SKM-1 treated with dmso at 0.1 percent for 144 hours (cell line): ENCODE measurements at regions not wholly inside any gene's neighbourhood (a gene's known extent, or its start where the extent isn't known, plus 50 kb on each side); places are given as distances from the start of the nearest gene placed in this dataset.

Experiments
- DNase-seq: peaks from one replicate; lab custom pipeline; 2025; ENCODE audit not compliant: unreplicated experiment; lab: John Stamatoyannopoulos, UW

- no peak for DNase-seq
These were observed 61.3 kb upstream of the MEDAG start for GRCh38 chr13:30844548-30845296.

- DNase-seq = peak; percentile 22
These were observed 60.5 kb upstream of the MEDAG start for GRCh38 chr13:30845297-30846214.

- DNase-seq = no peak
These were observed 59.8 kb upstream of the MEDAG start for GRCh38 chr13:30846311-30846710.

GRCh38 chr13:30846866-30847265 is 59.2 kb upstream of the MEDAG start:
- DNase-seq = no peak

- DNase-seq = no peak
These were observed 58.3 kb upstream of the MEDAG start for GRCh38 chr13:30847650-30848307.

GRCh38 chr13:30848332-30849027 is 57.6 kb upstream of the MEDAG start:
- DNase-seq = no peak

- no peak for DNase-seq
These were observed 56.5 kb upstream of the MEDAG start for GRCh38 chr13:30849611-30850010.

- no peak for DNase-seq
These were observed 55.7 kb upstream of the MEDAG start for GRCh38 chr13:30850204-30850866.

GRCh38 chr13:30850867-30851211 is 55.2 kb upstream of the MEDAG start:
- DNase-seq = no peak

GRCh38 chr13:30851697-30852096 is 54.4 kb upstream of the MEDAG start:
- DNase-seq = no peak

GRCh38 chr13:30855569-30855968 is 50.5 kb upstream of the MEDAG start:
- DNase-seq = no peak

- no peak for DNase-seq
These were observed 49.9 kb upstream of the MEDAG start for GRCh38 chr13:30856005-30856790.
